Upper lobe of right lung (tissue), 1 donor: ENCODE measurements at regions not wholly inside any gene's neighbourhood (a gene's known extent, or its start where the extent isn't known, plus 50 kb on each side); places are given as distances from the start of the nearest gene placed in this dataset.

Source experiments
- ATAC-seq: fragments of 200-7000 bp; cut with Tn5 transposase; one replicate; pipeline ENCODE4 v1.9.1; 2020; ENCODE audit warnings: mild to moderate bottlenecking, moderate library complexity
- DNase-seq: peaks from one replicate; pipeline ENCODE4 v3.0.0-alpha.2; 2020
- H3K27ac ChIP-seq: fragments of 200-600 bp; one replicate; pipeline ENCODE4 v1.8.0; 2022
- H3K27me3 ChIP-seq: fragments of 200-600 bp; one replicate; pipeline ENCODE4 v1.8.0; 2022; ENCODE audit warnings: mild to moderate bottlenecking
- H3K36me3 ChIP-seq: fragments of 200-600 bp; one replicate; pipeline ENCODE4 v1.8.0; 2022
- H3K4me1 ChIP-seq: fragments of 200-600 bp; one replicate; pipeline ENCODE4 v1.8.0; 2022
- H3K4me3 ChIP-seq: fragments of 200-600 bp; one replicate; pipeline ENCODE4 v1.8.0; 2022; ENCODE audit warnings: mild to moderate bottlenecking
- H3K9me3 ChIP-seq: fragments of 200-600 bp; one replicate; pipeline ENCODE4 v1.8.0; 2022
- CTCF ChIP-seq: fragments of 200-600 bp; IDR thresholded peaks from one replicate; pipeline ENCODE4 v1.8.0; 2022; ENCODE audit warnings: antibody characterized with exemption
- intact Hi-C: fragments of 100-400 bp; cut with DNase I; formaldehyde crosslinking; loops from one replicate; pipeline ENCODE4 v1.11.0; 2022
- donor health status: DM: no; HTN: yes; CAD: no; lungs with severe emphysema.

- Histone ChIP-seq H3K9me3 (no peaks in the 10 kb centered on the region), H3K27ac (no peak overlapping the region), H3K4me3 (no peak overlapping the region), H3K4me1 (no peaks in the 10 kb centered on the region), H3K27me3 (peaks cover 6% of the 10 kb centered on the region), H3K36me3 (no peaks in the 10 kb centered on the region)
- no peak for TF ChIP-seq CTCF
- peak; percentile 44 for DNase-seq
- peak; percentile 6 for ATAC-seq
- intact Hi-C loops: no loop called here
Observed at GRCh38 chr22:48849963-48850657, 977.6 kb downstream of the BRD1 start.

GRCh38 chr22:48849219-48849912, 978.3 kb downstream of the BRD1 start:
- H3K4me3 ChIP-seq: no peak overlapping the region
- DNase-seq (peak; percentile 37), ATAC-seq (no peak)
- H3K27me3 ChIP-seq: peaks cover 6% of the 10 kb centered on the region
- no peaks in the 10 kb centered on the region for H3K4me1 ChIP-seq
- no peak overlapping the region for H3K27ac ChIP-seq
- no peak for TF ChIP-seq CTCF
- H3K36me3 ChIP-seq: no peaks in the 10 kb centered on the region
- intact Hi-C loops: no loop called here
- no peaks in the 10 kb centered on the region for H3K9me3 ChIP-seq

- Histone ChIP-seq H3K36me3 (no peaks in the 10 kb centered on the region), H3K27me3 (peaks cover 10% of the 10 kb centered on the region), H3K4me1 (no peaks in the 10 kb centered on the region), H3K4me3 (no peak overlapping the region), H3K9me3 (no peaks in the 10 kb centered on the region), H3K27ac (no peak overlapping the region)
- intact Hi-C loops: no loop called here
- no peak for ATAC-seq
- DNase-seq: no peak
- TF ChIP-seq CTCF: no peak
Observed at GRCh38 chr22:48846200-48846599, 981.5 kb downstream of the BRD1 start.

GRCh38 chr22:48845356-48845936, 982.2 kb downstream of the BRD1 start:
- Histone ChIP-seq H3K9me3 (no peaks in the 10 kb centered on the region), H3K36me3 (no peaks in the 10 kb centered on the region), H3K4me1 (no peaks in the 10 kb centered on the region), H3K27me3 (peaks cover 10% of the 10 kb centered on the region), H3K27ac (no peak overlapping the region), H3K4me3 (no peak overlapping the region)
- no peak for TF ChIP-seq CTCF
- intact Hi-C loops: no loop called here
- ATAC-seq (no peak), DNase-seq (no peak)

GRCh38 chr22:48844056-48844675, 983.5 kb downstream of the BRD1 start:
- intact Hi-C loops: no loop called here
- Histone ChIP-seq H3K9me3 (no peaks in the 10 kb centered on the region), H3K27ac (no peak overlapping the region), H3K36me3 (no peaks in the 10 kb centered on the region), H3K27me3 (peaks cover 10% of the 10 kb centered on the region), H3K4me1 (no peaks in the 10 kb centered on the region), H3K4me3 (no peak overlapping the region)
- no peak for TF ChIP-seq CTCF
- ATAC-seq: no peak
- no peak for DNase-seq
